Activated CD4-positive, alpha-beta T cell treated with anti-CD3 and anti-CD28 coated beads, Interleukin-2, Interleukin-4, amounts not matched to agents 100 ng/mL and 50 ng/mL, durations not matched to agents 16 hours and 8 hours (primary cell): ENCODE measurements at regions not wholly inside any gene's neighbourhood (a gene's known extent, or its start where the extent isn't known, plus 50 kb on each side); places are given as distances from the start of the nearest gene placed in this dataset.
"Not testable (repeated sequence)": the region's sequence is repeated elsewhere in the genome, so short reads cannot be mapped to it uniquely, and the experiment has no call there.

ENCODE experiments used
- DNase-seq: peaks from one replicate; pipeline ENCODE4 v3.0.0-alpha.2; 2020; ENCODE audit warnings: low spot score

GRCh38 chrX:113919387-113919786 lies 664.5 kb upstream of the HTR2C start:
- no peak for DNase-seq

DNA sequence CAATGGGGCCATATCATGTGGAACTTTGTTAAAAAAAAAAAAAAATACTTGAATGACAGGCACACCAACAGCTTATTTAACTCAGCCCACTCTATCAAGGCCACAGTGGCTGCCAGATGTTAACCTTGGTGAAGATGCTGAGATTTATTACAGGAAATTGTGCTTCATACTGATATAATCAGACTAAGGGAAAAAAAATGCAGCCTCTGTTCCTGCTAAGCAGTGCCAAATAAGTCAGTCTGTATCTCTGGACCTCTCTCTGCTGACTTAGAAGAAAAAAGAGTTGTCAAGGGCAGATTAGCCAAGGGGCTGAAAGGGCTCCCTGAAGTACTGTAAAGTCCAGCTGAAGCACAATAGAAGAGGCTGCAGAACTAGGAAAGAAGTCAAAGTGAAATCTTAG lies 677.7 kb upstream of the HTR2C start:
- no peak for DNase-seq

DNA sequence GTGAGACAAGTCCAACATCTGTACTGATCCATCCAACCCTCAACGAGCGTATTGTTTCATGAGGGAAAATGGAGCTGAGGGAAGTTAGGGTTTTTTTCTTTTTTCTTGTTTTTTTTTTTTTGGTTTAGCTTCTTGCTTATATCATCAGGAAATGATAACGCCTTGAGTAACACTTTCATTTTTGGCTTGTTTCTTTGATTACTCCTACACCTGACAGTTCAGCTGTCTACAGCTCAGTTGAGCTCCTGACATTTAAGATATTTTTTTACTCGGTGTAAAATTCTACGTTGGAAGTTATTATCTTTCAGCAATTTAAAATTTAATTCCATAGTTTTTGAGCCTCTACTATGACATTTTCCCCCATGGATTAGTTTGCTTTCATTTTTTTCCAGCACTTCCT lies 691.0 kb upstream of the HTR2C start:
- no peak for DNase-seq

DNA sequence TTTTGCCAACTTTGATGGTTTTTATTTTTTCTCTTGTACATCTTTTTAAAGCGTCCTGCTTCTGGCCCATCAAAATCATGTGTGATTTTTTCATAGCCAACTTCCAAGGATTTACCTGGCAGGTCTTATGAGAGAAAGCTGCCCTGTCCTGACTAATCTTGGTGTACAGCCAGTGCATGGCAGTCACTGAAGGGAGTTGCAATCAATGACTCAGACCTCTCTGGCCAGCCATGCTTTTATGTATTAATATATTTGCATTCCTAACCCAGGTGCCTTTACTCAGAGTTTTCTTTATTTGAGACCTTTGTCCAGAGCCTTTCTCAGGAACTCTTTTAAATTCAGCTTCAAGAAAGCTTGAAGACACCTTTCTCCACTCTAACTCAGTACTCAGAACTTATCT lies 691.5 kb upstream of the HTR2C start:
- DNase-seq, result no peak

GRCh38 chrX:113873056-113873455 lies 710.8 kb upstream of the HTR2C start:
- DNase-seq, result no peak

- DNase-seq, result no peak
Observed at GRCh38 chrX:113868711-113869110, 715.2 kb upstream of the HTR2C start.

DNA sequence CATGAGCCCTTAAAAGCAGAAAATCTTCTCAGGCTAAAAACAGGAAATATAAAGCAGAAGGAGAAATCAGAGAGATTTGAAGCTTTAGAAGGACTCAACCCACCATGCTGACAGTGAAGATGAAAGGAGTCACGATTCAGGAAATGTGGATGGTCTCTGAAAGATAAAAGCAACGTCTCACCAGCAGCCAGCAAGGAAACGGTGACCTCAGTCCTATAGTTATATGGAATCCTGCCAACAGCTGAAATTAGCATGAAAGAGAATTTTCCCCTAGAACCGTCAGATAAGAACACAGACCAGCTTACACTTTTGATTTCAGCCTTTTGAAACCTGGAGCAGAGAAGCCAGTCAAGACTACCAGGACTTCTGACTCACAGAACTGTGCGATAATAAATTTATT lies 715.7 kb upstream of the HTR2C start:
- DNase-seq, result no peak

DNA sequence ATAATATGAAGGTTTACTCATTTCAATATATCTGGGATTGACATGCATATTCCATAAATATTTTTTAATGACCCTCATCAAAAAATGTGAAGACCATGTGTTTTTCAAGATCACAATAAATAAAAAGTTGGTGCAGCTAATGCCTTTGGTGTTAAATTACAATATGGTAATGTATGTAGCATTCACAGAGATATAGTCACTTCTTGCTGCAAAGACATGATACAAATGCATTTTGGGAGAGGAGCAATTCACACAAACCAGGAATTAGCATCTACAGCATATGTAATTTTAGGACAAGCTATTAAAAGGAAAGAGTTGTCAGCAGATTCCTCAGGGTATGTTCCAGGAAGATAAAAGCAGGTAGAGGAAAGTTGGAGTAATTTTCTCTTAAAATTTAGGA lies 734.5 kb upstream of the HTR2C start:
- no peak for DNase-seq

DNA sequence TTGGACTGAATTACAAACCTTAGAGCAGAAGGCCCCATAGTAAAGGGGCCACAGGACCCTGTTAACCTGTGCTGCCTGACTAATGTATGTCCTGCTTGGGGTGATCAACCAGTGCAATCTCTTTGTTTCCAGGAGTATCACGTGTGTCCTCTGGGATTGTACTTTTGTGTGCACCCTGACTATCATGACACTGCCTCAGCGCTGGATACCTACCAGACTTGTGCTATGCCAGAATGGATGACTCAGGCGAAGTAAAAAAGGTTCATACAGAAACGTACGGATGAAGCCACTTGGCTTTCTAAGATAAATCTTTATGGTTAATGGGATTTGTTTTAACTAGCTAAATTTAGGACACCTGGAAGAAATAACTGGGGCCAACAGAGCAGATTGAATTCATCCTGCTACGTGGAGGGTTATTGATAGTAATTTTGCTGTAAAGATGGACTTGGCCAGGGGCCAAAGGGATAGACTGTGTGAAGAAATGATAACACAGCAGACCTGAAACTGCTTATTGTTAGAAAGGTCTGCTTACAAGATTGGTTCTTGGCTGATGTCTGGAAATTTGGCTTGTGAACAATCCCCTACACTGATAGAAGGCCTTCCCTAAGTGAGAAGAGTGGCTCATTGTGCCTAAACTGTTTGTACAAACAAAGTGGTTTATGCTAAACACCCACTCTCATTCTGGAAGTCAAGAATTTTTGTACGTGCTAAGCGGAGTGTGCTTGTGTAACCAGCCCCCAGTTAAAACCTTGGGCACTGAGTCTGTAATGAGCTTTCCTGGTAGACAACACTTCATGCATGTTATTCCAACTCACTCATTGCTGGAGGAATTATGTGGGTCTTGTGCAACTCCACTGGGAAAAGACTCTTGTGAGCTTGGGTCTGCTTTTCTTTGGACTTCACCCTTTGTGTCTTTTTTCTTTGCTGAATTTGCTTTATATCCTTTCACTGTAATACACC lies 750.5 kb upstream of the HTR2C start:
- DNase-seq, result no peak

DNA sequence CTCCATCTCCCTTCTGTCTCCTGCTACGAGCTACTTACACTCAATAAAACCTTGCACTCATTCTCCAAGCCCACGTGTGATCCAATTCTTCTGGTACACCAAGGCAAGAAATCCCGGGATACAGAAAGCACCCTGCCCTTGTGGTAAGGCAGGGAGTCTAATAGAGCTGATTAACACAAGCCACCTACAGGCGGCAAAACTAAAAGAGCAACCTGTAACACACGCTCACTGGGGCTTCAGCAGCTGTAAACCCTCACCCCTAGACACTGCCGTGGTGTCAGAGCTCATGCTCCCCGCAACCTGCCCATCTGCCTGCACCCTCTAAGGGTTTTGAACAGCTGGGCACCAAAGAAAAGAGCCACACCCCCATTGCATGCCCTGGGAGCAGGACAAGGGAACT lies 755.4 kb upstream of the HTR2C start:
- no peak for DNase-seq

GRCh38 chrX:113818346-113818745 lies 765.5 kb upstream of the HTR2C start:
- DNase-seq, result no peak

DNA sequence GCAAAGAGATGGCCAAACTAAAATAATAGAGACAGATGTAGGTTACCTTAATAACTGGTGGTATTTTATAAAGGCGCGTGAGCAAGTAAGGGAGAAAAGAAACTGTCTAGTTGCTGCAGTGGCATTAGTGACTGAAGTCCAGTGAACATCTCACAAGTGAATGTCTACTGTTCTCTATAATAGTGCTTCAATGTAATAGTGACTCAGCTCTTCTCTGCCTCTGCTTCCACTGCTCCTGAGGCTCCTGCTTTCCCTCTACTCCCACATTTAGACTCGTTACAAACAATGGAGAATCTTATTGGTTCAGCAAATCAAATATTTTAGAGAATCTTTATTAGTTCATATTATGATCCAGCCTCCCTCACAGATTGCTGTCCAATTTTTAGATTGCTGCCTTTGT lies 779.1 kb upstream of the HTR2C start:
- no peak for DNase-seq

DNA sequence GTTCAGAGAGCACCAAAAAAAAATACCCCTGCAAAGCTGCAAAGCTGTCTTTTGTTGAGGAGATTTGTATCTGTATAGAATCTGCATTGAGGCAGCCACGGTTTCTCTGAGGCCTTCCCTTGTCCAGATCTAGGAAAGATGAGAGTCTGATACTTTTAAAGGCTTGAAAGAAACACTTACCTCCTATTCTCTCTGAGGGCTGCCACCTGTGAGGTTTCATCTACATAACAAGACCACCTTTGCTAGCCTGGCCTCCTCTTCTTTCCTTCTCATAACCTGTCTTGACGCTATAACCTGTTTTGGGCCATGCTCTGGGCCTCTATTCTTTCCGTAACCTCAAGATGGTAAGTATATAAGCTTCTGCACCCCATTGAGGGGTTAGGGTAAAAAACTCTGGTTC lies 779.6 kb upstream of the HTR2C start:
- no peak for DNase-seq

DNA sequence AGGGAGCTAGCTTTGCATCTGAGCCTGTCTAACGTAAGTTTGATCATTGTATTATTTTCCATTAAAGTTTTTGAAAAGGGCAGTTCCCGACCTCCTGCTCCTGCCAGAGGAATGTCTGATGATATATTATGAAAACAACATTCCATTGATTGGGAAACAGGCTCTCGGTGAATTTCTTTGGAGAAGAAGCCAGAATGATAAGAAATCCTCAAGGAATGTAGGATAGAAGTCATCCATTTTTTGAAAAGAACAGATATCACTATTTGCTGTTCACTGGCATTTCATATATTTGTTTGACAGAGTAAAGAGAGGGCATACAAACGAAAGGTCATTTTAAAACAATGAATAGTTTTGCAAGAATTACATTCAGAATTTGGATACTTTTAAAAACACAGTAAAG lies 781.0 kb upstream of the HTR2C start:
- no peak for DNase-seq

DNA sequence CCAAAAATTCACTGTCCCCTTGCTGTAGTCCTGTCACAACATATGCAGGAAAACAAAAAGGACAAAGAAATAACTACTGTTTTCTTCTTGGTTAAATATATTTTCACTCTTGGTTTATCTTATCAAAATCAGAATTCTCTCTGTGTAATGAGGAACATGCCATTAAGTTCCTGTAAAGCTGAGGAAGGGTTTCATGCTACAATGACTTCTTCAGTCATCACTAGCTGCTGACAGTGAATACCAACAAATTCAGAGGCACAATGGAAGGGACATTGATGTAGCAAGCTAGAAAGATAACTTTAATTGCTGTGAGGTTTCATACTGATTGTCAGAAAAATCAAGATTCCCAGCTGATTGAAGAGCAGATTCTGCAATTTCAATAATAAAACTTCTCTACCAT lies 782.9 kb upstream of the HTR2C start:
- no peak for DNase-seq

DNA sequence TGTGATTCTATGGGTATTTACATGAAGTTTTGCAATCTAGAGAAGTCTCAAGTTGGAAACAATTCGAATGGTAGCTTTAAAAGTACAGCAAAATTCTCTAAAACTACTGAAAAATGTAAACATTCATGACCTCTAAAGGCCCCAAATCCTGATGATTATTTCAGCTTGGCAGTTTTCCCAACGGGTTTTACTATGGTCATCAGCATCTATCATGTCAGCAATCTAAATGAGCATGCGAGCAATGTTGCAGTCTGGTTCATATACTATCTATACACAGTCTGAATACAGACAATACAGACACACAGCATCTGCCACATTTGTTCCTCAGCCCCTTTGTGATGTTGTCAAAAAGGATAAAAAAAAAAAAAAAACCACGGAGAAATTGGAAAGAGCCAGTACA lies 790.3 kb upstream of the HTR2C start:
- DNase-seq, result no peak

DNA sequence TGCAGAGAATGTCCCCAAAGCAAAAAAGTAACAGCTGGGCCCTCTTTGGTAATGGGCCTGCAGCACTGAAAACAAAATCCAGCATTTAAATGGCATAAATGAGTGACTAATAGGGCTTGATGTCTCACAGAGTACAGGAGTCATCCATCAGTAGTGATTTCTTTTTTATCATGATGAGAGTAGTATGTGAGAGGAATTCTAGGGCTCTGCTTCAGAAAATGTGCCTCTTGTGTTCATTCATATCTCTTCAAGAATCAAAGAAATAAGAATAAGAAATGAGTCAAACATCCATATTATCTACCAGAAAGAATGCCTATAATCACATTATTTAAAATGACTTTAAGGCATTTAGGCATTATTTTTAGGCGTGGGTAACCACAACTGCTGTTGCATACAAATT lies 792.9 kb upstream of the HTR2C start:
- DNase-seq, result no peak

- not testable (repeated sequence) for DNase-seq
Observed at GRCh38 chrX:113784754-113785153, 799.1 kb upstream of the HTR2C start.

- DNase-seq, result no peak
Observed at GRCh38 chrX:113770806-113771205, 813.1 kb upstream of the HTR2C start.

DNA sequence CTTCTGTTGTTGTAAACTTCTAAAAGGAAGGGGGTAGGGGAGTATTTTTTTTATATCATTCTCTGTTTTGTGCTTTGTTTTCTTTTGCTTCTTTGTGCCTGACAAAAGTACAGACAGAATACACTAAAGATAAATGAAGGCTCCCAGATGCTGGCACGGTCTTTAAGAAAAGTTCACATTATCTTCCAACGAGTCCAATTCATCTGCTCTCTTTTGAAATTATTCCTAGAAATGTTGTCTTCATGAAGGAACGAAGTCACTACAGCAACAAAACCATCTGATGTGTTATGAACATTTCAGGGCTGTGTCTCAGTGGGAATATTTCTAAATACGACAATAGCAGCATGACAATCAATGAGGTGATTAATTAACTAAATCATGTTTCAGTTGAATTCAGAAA lies 813.8 kb upstream of the HTR2C start:
- no peak for DNase-seq

DNA sequence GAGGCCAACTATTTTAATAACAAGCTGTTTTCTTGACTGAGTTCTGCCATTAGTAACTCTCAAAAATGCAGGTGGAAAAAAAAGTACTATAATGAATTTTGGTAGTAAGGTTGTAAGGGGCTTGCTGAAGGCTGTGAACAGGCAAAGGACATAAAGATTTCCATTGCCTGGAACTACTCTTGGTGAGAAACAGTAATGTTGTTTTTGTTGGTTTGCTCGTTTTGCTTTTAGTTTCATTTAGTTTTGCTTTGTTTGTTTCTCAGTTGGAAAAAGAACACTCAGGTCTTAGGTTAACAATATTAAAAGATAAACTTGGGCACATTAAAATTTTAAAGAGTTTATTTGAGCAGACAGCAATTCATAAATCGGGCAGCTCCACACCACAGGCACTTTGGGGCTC lies 824.5 kb upstream of the HTR2C start:
- DNase-seq, result no peak

GRCh38 chrX:113747274-113747973 lies 836.5 kb upstream of the HTR2C start:
- no peak for DNase-seq

- DNase-seq, result no peak
Observed at GRCh38 chrX:113743069-113743468, 840.8 kb upstream of the HTR2C start.

GRCh38 chrX:113741744-113742143 lies 842.1 kb upstream of the HTR2C start:
- no peak for DNase-seq
